Esophagus squamous epithelium (tissue), 5 donors: ENCODE measurements at regions not wholly inside any gene's neighbourhood (a gene's known extent, or its start where the extent isn't known, plus 50 kb on each side); places are given as distances from the start of the nearest gene placed in this dataset.

Source experiments
- DNase-seq: peaks from one replicate; lab custom pipeline; 2025; lab: John Stamatoyannopoulos, UW
- H3K27ac ChIP-seq, 4 donors: fragments of 200-600 bp; sonication (generic); one replicate each; pipeline ENCODE4 v1.5.1; 2016 to 2019; ENCODE audit warnings: mild to moderate bottlenecking in 1 of 4
- H3K27me3 ChIP-seq, 4 donors: fragments of 200-600 bp; sonication (generic); 1 replicate in 3 of 4; 2 replicates in 1 of 4; pipeline versions ENCODE4 v1.5.1 to v1.6.0; 2017 to 2021; ENCODE audit warnings: antibody characterized with exemption in 1 of 4
- H3K36me3 ChIP-seq, 3 donors: fragments of 200-600 bp; sonication (generic); one replicate each; pipeline ENCODE4 v1.5.1; 2016 to 2019
- H3K4me1 ChIP-seq, 3 donors: fragments of 200-600 bp; sonication (generic); one replicate each; pipeline ENCODE4 v1.5.1; 2017 to 2019
- H3K4me3 ChIP-seq, 4 donors: fragments of 200-600 bp; sonication (generic); 1 replicate in 3 of 4; 2 replicates in 1 of 4; pipeline ENCODE4 v1.5.1; 2016 to 2019; ENCODE audit warnings: mild to moderate bottlenecking in 2 of 4, moderate library complexity in 1 of 4
- H3K9me3 ChIP-seq, 3 donors: fragments of 200-600 bp; sonication (generic); one replicate each; pipeline ENCODE4 v1.5.1; 2016 to 2019
- CTCF ChIP-seq, 6 experiments: fragments of 450-650 bp in 4 of 6; fragments of 200-600 bp in 2 of 6; sonication (generic) in 2 of 6; IDR thresholded peaks; one replicate each; pipeline ENCODE4 v1.5.1; 2016 to 2019; ENCODE audit warnings: antibody characterized with exemption in 6 of 6, mild to moderate bottlenecking in 4 of 6, moderate library complexity in 4 of 6
- POLR2A ChIP-seq, 4 donors: fragments of 450-650 bp; IDR thresholded peaks; one replicate each; pipeline ENCODE4 v1.6.1; 2017; ENCODE audit warnings: antibody characterized with exemption in 4 of 4, mild to moderate bottlenecking in 4 of 4, moderate library complexity in 3 of 4
- WGBS, 2 donors: methylation state at CpG; one replicate each; pipeline ENCODE4 v1.1.5; 2018; 5-methylcytosine and 5-hydroxymethylcytosine counted together
- intact Hi-C: fragments of 100-400 bp; cut with DNase I; formaldehyde crosslinking; loops from one replicate; pipeline ENCODE4 v1.15.0; 2022
- donor health status: DM: yes; HTN: yes; CAD: no.

- no peaks in the 10 kb centered on the region for H3K36me3 ChIP-seq
- H3K4me3 ChIP-seq, result no peak overlapping the region
- H3K9me3 ChIP-seq, result no peaks in the 10 kb centered on the region
- DNase-seq, result no peak
- no peaks in the 10 kb centered on the region for H3K4me1 ChIP-seq
- H3K27ac ChIP-seq, result no peak overlapping the region
- no peaks in the 10 kb centered on the region for H3K27me3 ChIP-seq
- 51 to 56% methylated on average over 2 of the region's 2 CpGs for WGBS, 2 donors
- TF ChIP-seq POLR2A (IDR thresholded peaks at IDR 0.05), result no peak
- TF ChIP-seq CTCF (IDR thresholded peaks at IDR 0.05), result no peak
- intact Hi-C loops, result no loop called here
Observed at GRCh38 chr13:80037505-80037888, 303.4 kb downstream of the SPRY2 start.

- Histone ChIP-seq H3K27ac (no peak overlapping the region), H3K36me3 (no peaks in the 10 kb centered on the region)
- no peak for TF ChIP-seq POLR2A (IDR thresholded peaks at IDR 0.05)
- TF ChIP-seq CTCF (IDR thresholded peaks at IDR 0.05), result no peak
Observed at GRCh38 chr13:80036845-80037504, 304.0 kb downstream of the SPRY2 start.

GRCh38 chr13:80035096-80035495, 305.8 kb downstream of the SPRY2 start:
- Histone ChIP-seq H3K36me3 (no peaks in the 10 kb centered on the region), H3K27ac (no peak overlapping the region), H3K4me3 (no peak overlapping the region), H3K9me3 (no peaks in the 10 kb centered on the region), H3K27me3 (no peaks in the 10 kb centered on the region), H3K4me1 (no peaks in the 10 kb centered on the region)
- WGBS, 2 donors, result 59 to 71% methylated on average over 1 of the region's 1 CpG
- TF ChIP-seq CTCF (IDR thresholded peaks at IDR 0.05) (no peak), POLR2A (IDR thresholded peaks at IDR 0.05) (no peak)
- intact Hi-C loops, result no loop called here
- no peak for DNase-seq

More at GRCh38 chr13:80036845-80037504, 304.0 kb downstream of the SPRY2 start:
- Histone ChIP-seq H3K4me1 (no peaks in the 10 kb centered on the region), H3K4me3 (no peak overlapping the region), H3K27me3 (no peaks in the 10 kb centered on the region), H3K9me3 (no peaks in the 10 kb centered on the region)
- WGBS, 2 donors, result 81 to 84% methylated on average over 2 of the region's 2 CpGs
- intact Hi-C loops, result no loop called here
- no peak for DNase-seq

- Histone ChIP-seq H3K27me3 (no peaks in the 10 kb centered on the region), H3K36me3 (no peaks in the 10 kb centered on the region), H3K4me1 (no peaks in the 10 kb centered on the region), H3K4me3 (no peak overlapping the region), H3K27ac (no peak overlapping the region), H3K9me3 (no peaks in the 10 kb centered on the region)
- DNase-seq, result no peak
- intact Hi-C loops, result no loop called here
- TF ChIP-seq CTCF (IDR thresholded peaks at IDR 0.05) (no peak), POLR2A (IDR thresholded peaks at IDR 0.05) (no peak)
- 87 to 88% methylated on average over 2 of the region's 2 CpGs for WGBS, 2 donors
Observed at GRCh38 chr13:80033951-80034350, 307.0 kb downstream of the SPRY2 start.

GRCh38 chr13:80033286-80033685, 307.6 kb downstream of the SPRY2 start:
- Histone ChIP-seq H3K4me3 (no peak overlapping the region), H3K27me3 (no peaks in the 10 kb centered on the region), H3K36me3 (no peaks in the 10 kb centered on the region), H3K4me1 (no peaks in the 10 kb centered on the region), H3K9me3 (no peaks in the 10 kb centered on the region), H3K27ac (no peak overlapping the region)
- intact Hi-C loops, result no loop called here
- no peak for TF ChIP-seq POLR2A (IDR thresholded peaks at IDR 0.05)
- TF ChIP-seq CTCF (IDR thresholded peaks at IDR 0.05), result no peak
- 15 to 17% methylated on average over 1 of the region's 1 CpG for WGBS, 2 donors
- no peak for DNase-seq
